BLaER1 treated with 17β-estradiol and CSF1 and Interleukin-3, amounts not matched to agents 10 nM and 100 nM (cell line): ENCODE measurements at regions not wholly inside any gene's neighbourhood (a gene's known extent, or its start where the extent isn't known, plus 50 kb on each side); places are given as distances from the start of the nearest gene placed in this dataset.

ENCODE experiments used
- H3K27ac ChIP-seq, 11 experiments: shearing (Covaris generic); formaldehyde crosslinking; 2 replicates each; pipeline ENCODE4 v1.8.1; 2022
- H3K27me3 ChIP-seq, 11 experiments: shearing (Covaris generic); formaldehyde crosslinking; 2 replicates each; pipeline ENCODE4 v1.8.1; 2022
- H3K36me3 ChIP-seq, 11 experiments: shearing (Covaris generic); formaldehyde crosslinking; 2 replicates each; pipeline ENCODE4 v1.8.1; 2022
- H3K4me1 ChIP-seq, 10 experiments: shearing (Covaris generic); formaldehyde crosslinking; 2 replicates each; pipeline ENCODE4 v1.8.1; 2022
- H3K4me2 ChIP-seq, 11 experiments: shearing (Covaris generic); formaldehyde crosslinking; 2 replicates each; pipeline ENCODE4 v1.8.1; 2022
- H3K4me3 ChIP-seq, 10 experiments: shearing (Covaris generic); formaldehyde crosslinking; 2 replicates each; pipeline ENCODE4 v1.8.1; 2022
- H3K9ac ChIP-seq, 11 experiments: shearing (Covaris generic); formaldehyde crosslinking; 2 replicates each; pipeline ENCODE4 v1.8.1; 2022
- H3K9me3 ChIP-seq, 11 experiments: shearing (Covaris generic); formaldehyde crosslinking; replicated peaks in 1 of 11; 2 replicates each; pipeline ENCODE4 v1.8.1; 2022
- H4K20me1 ChIP-seq, 11 experiments: shearing (Covaris generic); formaldehyde crosslinking; 2 replicates each; pipeline ENCODE4 v1.8.1; 2022
- Cebpa-rat ChIP-seq, 11 experiments: shearing (Covaris generic); IDR thresholded peaks; 2 replicates each; pipeline ENCODE4 v1.8.1; 2022

DNA sequence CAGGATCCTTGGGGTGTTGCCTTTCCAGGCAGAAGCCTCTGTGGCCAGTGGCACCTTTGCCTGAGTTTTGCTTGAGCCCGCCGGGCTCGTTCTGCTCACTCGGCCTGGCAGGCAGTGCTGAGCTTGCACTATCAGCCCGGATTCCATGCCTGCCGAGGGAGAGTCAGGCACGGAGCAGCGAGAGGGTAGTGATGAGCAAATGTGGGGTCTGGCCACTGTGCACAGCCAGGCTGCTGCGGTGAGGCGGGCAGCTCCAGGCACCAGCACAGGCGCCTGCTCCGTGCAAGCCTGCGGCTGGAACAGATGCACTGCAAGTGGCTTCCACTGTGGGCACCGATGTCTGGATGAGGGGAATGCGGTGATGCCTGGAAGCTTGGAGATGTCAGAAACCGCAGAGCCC lies 619.2 kb downstream of the RAPGEF2 start:
- H3K36me3 ChIP-seq, result no peaks in the 10 kb centered on the region
- no peaks in the 10 kb centered on the region for H3K9me3 ChIP-seq
- H3K27me3 ChIP-seq, result no peaks in the 10 kb centered on the region
- no peak overlapping the region for H3K9ac ChIP-seq
- no peaks in the 10 kb centered on the region for H4K20me1 ChIP-seq
- no peak for TF ChIP-seq Cebpa-rat (IDR thresholded peaks at IDR 0.05)
- no peaks in the 10 kb centered on the region for H3K4me1 ChIP-seq
- no peak overlapping the region for H3K27ac ChIP-seq
- no peak overlapping the region for H3K4me3 ChIP-seq
- H3K4me2 ChIP-seq, result no peak overlapping the region

DNA sequence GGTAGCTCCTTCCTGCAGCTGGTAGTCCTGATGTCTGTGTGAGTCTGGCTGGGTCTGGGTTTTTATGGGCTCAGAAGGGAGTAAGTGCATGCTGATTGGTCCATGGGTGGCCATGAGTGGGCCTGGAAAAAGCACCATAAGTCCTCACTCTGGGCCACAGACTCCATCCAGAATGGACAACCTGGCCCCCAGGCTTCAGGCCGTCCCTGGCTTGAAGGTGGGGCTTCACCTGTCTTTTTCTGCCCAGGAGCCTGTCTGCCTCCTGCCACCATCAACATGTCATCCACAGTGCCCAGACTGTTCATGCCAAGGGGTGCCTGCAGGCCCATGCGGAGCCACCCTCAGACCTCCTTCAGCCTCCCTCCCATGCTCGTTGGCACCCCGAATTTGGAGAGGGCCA lies 620.0 kb downstream of the RAPGEF2 start:
- H3K9me3 ChIP-seq, result no peaks in the 10 kb centered on the region
- H3K9ac ChIP-seq, result no peak overlapping the region
- no peaks in the 10 kb centered on the region for H3K27me3 ChIP-seq
- H4K20me1 ChIP-seq, result no peaks in the 10 kb centered on the region
- no peak for TF ChIP-seq Cebpa-rat (IDR thresholded peaks at IDR 0.05)
- no peaks in the 10 kb centered on the region for H3K4me1 ChIP-seq
- no peaks in the 10 kb centered on the region for H3K36me3 ChIP-seq
- H3K4me2 ChIP-seq, result no peak overlapping the region
- H3K4me3 ChIP-seq, result no peak overlapping the region
- H3K27ac ChIP-seq, result no peak overlapping the region

DNA sequence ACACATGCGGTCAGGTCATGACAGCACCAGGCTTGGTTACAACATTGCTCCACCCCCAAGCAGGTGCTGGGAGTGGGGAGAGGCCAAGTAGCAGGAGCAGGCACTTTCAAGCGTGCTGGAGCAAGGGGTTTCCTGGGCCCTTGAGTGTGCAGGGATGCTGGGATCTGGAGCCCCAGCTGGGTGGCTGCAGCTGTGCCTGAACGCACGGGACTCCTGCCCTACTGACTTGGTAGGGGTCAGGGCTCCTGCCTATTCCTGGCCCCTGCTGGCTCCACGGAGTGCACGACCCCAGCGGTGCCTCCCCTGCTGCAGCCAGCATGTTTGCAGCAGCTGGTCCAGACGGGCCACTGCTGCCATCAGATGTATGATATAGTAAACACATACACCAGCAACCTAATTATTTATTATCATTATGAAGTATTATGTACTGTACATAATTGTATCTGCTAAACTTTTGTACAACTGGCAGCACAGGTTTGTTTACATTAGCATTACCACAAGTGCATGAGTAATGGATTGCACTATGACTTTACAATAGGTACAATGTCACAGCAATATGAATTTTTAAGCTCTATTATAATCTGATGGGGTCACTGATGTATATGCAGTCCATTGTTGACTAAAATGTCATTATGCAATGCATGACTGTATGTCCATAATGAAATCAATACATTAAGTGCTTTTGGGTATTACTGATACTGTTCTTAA lies 620.6 kb downstream of the RAPGEF2 start:
- Histone ChIP-seq H3K9ac (no peak overlapping the region), H3K9me3 (no peaks in the 10 kb centered on the region)
- no peak for TF ChIP-seq Cebpa-rat (IDR thresholded peaks at IDR 0.05)

DNA sequence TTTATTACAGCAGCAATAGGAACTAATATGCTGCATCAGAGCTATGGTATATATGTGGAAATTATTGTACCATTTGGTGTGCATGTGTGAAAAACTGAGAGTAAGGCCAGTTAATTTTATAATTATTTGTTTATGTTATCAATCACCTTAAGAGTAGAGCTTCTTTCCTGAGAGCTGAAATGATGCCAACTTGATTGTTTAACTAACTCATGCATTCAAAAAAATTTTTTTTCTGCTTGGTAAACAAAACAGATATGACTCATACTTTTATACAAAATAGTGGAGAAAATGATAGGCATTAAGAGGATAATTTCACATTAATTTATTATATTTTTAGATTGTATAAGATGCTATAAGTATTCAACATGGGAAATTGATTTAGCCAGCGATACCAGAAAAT lies 622.7 kb downstream of the RAPGEF2 start:
- Histone ChIP-seq H3K4me1 (no peaks in the 10 kb centered on the region), H4K20me1 (no peaks in the 10 kb centered on the region), H3K36me3 (no peaks in the 10 kb centered on the region), H3K4me3 (no peak overlapping the region), H3K9me3 (no peaks in the 10 kb centered on the region), H3K27me3 (no peaks in the 10 kb centered on the region), H3K27ac (no peak overlapping the region), H3K4me2 (no peak overlapping the region), H3K9ac (no peak overlapping the region)
- TF ChIP-seq Cebpa-rat (IDR thresholded peaks at IDR 0.05), result no peak

More for the DNA sequence above, 620.6 kb downstream of the RAPGEF2 start:
- Histone ChIP-seq H3K4me2 (no peak overlapping the region), H3K4me3 (no peak overlapping the region), H3K27me3 (no peaks in the 10 kb centered on the region), H3K4me1 (no peaks in the 10 kb centered on the region), H4K20me1 (no peaks in the 10 kb centered on the region), H3K27ac (no peak overlapping the region), H3K36me3 (no peaks in the 10 kb centered on the region)

DNA sequence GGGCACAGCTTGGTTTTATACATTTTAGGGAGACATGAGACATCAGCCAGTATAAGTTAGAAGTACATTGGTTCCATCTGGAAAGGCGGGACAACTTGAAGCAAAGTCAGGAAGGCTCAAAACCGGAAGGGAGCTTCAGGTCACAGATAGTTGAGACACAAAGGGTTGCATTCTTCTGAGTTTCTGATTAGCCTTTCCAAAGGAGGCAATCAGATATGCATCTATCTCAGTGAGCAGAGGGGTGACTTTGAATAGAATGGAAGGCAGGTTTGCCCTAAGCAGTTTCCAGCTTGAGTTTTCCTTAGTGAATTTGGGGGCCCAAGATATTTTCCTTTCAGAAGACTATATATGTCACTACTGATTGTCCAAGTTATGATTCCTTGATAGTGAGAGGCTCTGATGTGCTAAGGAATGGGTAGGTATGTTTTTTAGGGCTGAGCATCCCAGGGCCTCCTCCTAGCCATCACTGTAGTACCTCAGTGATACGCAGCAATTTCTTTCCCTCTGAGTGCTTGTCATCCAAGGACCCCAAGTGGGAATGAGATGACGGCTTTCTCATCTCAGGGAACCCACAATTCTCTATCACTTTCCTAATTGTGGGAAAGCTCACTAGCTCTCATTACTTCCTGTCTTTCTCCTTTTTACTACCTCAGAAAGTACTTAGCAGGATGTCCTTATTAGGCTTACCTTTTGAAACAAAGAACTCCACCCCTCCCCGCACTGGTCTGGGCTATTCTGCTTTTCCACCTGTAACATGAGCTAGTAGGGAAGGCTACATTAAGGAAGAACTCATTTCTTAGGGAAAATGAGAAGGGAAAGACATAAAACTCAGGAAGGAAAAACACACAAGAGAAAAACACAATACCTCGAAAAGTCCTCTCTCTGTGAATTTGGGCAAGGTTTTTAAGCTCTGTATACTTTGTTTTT lies 632.7 kb downstream of the RAPGEF2 start:
- Histone ChIP-seq H3K4me3 (no peak overlapping the region), H3K36me3 (no peaks in the 10 kb centered on the region), H3K4me1 (no peaks in the 10 kb centered on the region), H3K4me2 (no peak overlapping the region), H3K27me3 (no peaks in the 10 kb centered on the region), H4K20me1 (no peaks in the 10 kb centered on the region), H3K9ac (no peak overlapping the region), H3K27ac (no peak overlapping the region), H3K9me3 (no peaks in the 10 kb centered on the region)
- no peak for TF ChIP-seq Cebpa-rat (IDR thresholded peaks at IDR 0.05)

DNA sequence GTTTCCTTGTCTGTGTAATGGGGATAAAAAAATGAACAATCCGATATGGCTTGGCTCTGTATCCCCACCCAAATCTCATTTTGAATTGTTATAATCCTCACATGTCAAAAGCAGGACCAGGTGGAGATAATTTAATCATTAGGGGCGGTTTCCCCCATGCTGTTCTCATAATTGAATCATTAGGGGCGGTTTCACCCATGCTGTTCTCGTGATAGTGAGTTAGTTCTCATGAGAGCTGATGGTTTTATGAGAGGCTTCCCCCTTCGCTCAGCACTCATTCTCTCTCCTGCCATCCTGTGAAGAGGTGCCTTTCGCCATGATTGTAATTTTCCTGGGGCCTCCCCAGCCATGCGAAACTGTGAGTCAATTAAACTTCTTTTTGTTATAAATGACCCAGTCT lies 633.5 kb downstream of the RAPGEF2 start:
- no peak for TF ChIP-seq Cebpa-rat (IDR thresholded peaks at IDR 0.05)
- no peaks in the 10 kb centered on the region for H3K9me3 ChIP-seq
- no peaks in the 10 kb centered on the region for H3K36me3 ChIP-seq
- no peaks in the 10 kb centered on the region for H3K27me3 ChIP-seq
- no peak overlapping the region for H3K4me2 ChIP-seq
- no peak overlapping the region for H3K4me3 ChIP-seq
- H3K4me1 ChIP-seq, result no peaks in the 10 kb centered on the region
- H3K27ac ChIP-seq, result no peak overlapping the region
- no peak overlapping the region for H3K9ac ChIP-seq
- H4K20me1 ChIP-seq, result no peaks in the 10 kb centered on the region

DNA sequence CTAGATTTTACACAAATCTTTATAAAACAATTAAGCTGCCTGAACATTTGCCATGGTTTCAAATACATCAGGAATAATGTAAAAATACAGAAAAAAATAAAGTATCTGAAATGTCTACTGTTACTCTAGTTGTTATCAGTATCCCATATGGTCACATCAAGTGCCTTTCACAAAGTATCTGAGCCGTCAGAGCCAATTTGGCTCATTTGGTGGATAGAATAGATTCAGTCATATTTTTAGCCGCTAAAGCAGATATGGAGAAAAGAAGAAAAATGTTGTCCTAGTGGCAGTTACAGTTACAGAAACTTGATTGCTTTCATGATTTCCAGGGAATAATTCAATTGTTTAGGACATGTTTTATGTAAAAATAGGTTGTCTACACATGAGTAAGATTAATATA lies 641.1 kb downstream of the RAPGEF2 start:
- no peak overlapping the region for H3K9ac ChIP-seq
- TF ChIP-seq Cebpa-rat (IDR thresholded peaks at IDR 0.05), result no peak
- H3K27ac ChIP-seq, result no peak overlapping the region
- no peaks in the 10 kb centered on the region for H4K20me1 ChIP-seq
- no peaks in the 10 kb centered on the region for H3K4me1 ChIP-seq
- H3K4me3 ChIP-seq, result no peak overlapping the region
- H3K27me3 ChIP-seq, result no peaks in the 10 kb centered on the region
- no peak overlapping the region for H3K4me2 ChIP-seq
- no peaks in the 10 kb centered on the region for H3K36me3 ChIP-seq
- no peaks in the 10 kb centered on the region; a peak in 1 of 22 replicates for H3K9me3 ChIP-seq

DNA sequence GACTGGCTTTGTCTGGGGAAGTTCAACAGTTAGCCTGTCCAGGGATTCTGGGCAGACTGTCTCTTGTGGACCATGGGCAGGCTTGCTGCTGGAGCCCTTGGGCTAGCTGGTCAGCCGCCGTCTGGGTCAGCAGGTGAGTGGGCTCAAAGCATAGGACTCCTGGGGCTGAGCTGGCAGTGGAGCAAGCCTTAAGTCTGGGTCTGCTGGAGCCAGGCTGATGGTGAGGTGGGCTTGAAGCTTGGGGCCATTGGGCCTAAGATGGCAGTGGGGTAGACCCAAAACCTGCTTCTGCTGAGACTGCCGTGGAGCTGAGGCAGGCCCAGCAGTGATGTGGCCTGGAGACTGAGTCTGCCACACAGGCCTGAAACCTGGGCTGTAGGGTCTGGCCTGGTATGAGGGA lies 645.1 kb downstream of the RAPGEF2 start:
- TF ChIP-seq Cebpa-rat (IDR thresholded peaks at IDR 0.05), result no peak

DNA sequence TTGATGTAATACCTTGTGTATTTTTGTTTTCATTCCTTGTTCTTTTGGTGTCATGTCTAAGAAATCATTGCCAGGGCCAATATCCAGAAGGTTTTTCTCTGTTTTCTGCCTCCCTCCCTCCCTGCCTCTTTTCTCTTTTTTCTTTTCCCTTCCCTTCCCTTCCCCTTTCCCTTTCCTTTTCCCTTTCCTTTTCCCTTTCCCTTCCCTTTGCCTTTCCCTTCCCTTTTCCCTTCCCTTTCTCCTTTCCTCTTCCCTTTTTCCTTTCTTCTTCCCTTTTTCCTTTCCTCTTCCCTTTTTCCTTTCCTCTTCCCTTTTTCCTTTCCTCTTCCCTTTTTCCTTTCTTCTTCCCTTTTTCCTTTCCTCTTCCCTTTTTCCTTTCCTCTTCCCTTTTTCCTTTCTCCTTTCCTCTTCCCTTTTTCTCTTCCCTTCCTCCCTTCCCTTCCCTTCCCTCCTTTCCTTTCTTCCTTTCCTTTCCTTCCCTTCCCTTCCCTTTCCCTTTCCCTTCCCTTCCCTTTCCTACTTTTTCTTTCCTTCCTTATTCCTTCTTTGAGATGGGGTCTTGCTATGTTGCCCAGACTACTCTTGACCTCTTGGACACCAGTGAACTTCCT lies 646.1 kb downstream of the RAPGEF2 start:
- TF ChIP-seq Cebpa-rat (IDR thresholded peaks at IDR 0.05), result no peak
- Histone ChIP-seq H3K4me3 (no peak overlapping the region), H3K4me1 (no peaks in the 10 kb centered on the region), H3K27ac (no peak overlapping the region), H3K9ac (no peak overlapping the region), H4K20me1 (no peaks in the 10 kb centered on the region), H3K36me3 (no peaks in the 10 kb centered on the region), H3K4me2 (no peak overlapping the region), H3K9me3 (peaks cover 0 to 8% (median 5%) of the 10 kb centered on the region in 11 experiments; a peak in 8 of 22 replicates), H3K27me3 (no peaks in the 10 kb centered on the region)

More for the DNA sequence above, 645.1 kb downstream of the RAPGEF2 start:
- Histone ChIP-seq H3K27me3 (no peaks in the 10 kb centered on the region), H3K4me1 (no peaks in the 10 kb centered on the region), H3K4me3 (no peak overlapping the region), H3K36me3 (no peaks in the 10 kb centered on the region), H3K4me2 (no peak overlapping the region), H3K27ac (no peak overlapping the region), H3K9ac (no peak overlapping the region), H4K20me1 (no peaks in the 10 kb centered on the region), H3K9me3 (peaks cover 0 to 8% (median 5%) of the 10 kb centered on the region in 11 experiments; a peak in 8 of 22 replicates)
